Activated CD8-positive, alpha-beta T cell treated with anti-CD3 and anti-CD28 coated beads for 36 hours (primary cell): ENCODE measurements at regions not wholly inside any gene's neighbourhood (a gene's known extent, or its start where the extent isn't known, plus 50 kb on each side); places are given as distances from the start of the nearest gene placed in this dataset.

Experiments used
- ATAC-seq: fragments of 200-7000 bp; cut with Tn5 transposase; one replicate; pipeline ENCODE4 v1.10.0; 2021; ENCODE audit warnings: mild to moderate bottlenecking, moderate library complexity
- CTCF ChIA-PET: fragments of 350-600 bp; sonication (Branson Sonifier 250); formaldehyde crosslinking; loops from one replicate; lab custom pipeline; 2021; ENCODE audit warnings: antibody characterized with exemption; lab: Charles Lee
- POLR2A ChIA-PET: fragments of 350-600 bp; sonication (Branson Sonifier 250); formaldehyde crosslinking; loops from one replicate; lab custom pipeline; 2021; ENCODE audit warnings: antibody characterized with exemption; lab: Charles Lee
- DNase-seq: peaks from one replicate; pipeline ENCODE4 v3.0.0-alpha.2; 2020
- H3K27ac Mint-ChIP-seq: one replicate; pipeline ENCODE4 v1.8.0; 2021; ENCODE audit warnings: mild to moderate bottlenecking, mixed read lengths
- H3K27me3 Mint-ChIP-seq: one replicate; pipeline ENCODE4 v1.8.0; 2021; ENCODE audit warnings: mixed read lengths
- H3K36me3 Mint-ChIP-seq: one replicate; pipeline ENCODE4 v1.8.0; 2021; ENCODE audit warnings: low read depth, mixed read lengths
- H3K4me1 Mint-ChIP-seq: one replicate; pipeline ENCODE4 v1.8.0; 2021; ENCODE audit warnings: low read depth, mixed read lengths
- H3K4me3 Mint-ChIP-seq: one replicate; pipeline ENCODE4 v1.8.0; 2021; ENCODE audit warnings: mild to moderate bottlenecking, moderate library complexity, mixed read lengths
- H3K9me3 Mint-ChIP-seq: one replicate; pipeline ENCODE4 v1.8.0; 2021; ENCODE audit warnings: mixed read lengths
- CTCF ChIP-seq: fragments of 200-600 bp; IDR thresholded peaks from one replicate; pipeline ENCODE4 v1.8.0; 2022; ENCODE audit warnings: antibody characterized with exemption, mild to moderate bottlenecking
- intact Hi-C: fragments of 100-400 bp; cut with micrococcal nuclease; formaldehyde crosslinking; loops from one replicate; pipeline ENCODE4 v1.10.0; 2022

- TF ChIP-seq CTCF = no peak
- POLR2A ChIA-PET = no interaction called here
- H3K9me3 Mint-ChIP-seq = peaks cover 34% of the 10 kb centered on the region
Observed at GRCh38 chr3:68172039-68172438, 517.6 kb upstream of the SUCLG2 start.

DNA sequence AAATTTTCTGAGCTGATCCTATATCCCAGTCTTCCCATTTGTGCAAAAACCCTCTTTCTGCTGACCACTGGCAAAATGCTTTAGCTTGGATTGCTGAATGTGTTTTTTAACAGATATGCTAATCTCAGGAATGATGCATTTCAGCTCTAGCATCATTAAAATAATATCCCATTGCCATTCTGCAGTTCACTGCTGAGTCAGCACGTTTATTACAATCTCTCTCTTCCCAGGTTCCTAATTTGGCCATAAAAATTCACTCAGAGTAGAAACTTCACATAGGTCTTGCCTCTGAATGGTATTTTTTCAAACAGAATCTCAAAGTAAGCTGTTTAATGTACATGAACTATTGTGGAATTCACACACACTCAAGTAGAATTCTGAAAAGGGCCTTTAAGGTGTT lies 509.6 kb upstream of the SUCLG2 start:
- DNase-seq (no peak), ATAC-seq (no peak)
- no peaks in the 10 kb centered on the region for H3K36me3 Mint-ChIP-seq
- no peaks in the 10 kb centered on the region for H3K4me1 Mint-ChIP-seq
- H3K27ac Mint-ChIP-seq = no peak overlapping the region
- no peak overlapping the region for H3K4me3 Mint-ChIP-seq
- ChIA-PET CTCF (no interaction called here), POLR2A (no interaction called here)
- intact Hi-C loops = no loop called here
- no peak for TF ChIP-seq CTCF
- no peaks in the 10 kb centered on the region for H3K9me3 Mint-ChIP-seq
- no peaks in the 10 kb centered on the region for H3K27me3 Mint-ChIP-seq

More at GRCh38 chr3:68172039-68172438, 517.6 kb upstream of the SUCLG2 start:
- CTCF ChIA-PET = no interaction called here
- intact Hi-C loops = no loop called here
- no peak for DNase-seq
- H3K27ac Mint-ChIP-seq = no peak overlapping the region
- ATAC-seq = no peak
- H3K36me3 Mint-ChIP-seq = peaks cover 7% of the 10 kb centered on the region
- no peaks in the 10 kb centered on the region for H3K4me1 Mint-ChIP-seq
- no peak overlapping the region for H3K4me3 Mint-ChIP-seq
- no peaks in the 10 kb centered on the region for H3K27me3 Mint-ChIP-seq

DNA sequence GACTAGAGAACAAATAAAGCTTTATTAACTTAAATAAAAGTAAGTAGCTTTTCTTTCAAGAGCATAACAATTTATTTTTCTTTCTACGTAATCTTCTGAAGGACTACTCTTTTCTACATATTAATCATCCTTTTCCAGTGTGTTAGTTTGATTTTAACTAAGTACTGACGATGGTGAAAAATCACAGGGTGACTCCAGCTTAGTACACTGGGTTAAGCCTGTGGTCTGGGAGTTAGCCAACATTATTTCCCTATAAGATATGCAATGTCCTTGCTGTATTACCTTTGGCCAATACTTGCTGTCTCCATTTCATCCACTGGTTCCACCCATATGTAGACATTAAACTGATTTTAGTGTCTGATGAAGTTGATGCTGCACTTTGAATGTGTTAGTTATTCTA lies 508.6 kb upstream of the SUCLG2 start:
- Mint-ChIP-seq H3K27ac (no peak overlapping the region), H3K4me3 (no peak overlapping the region), H3K4me1 (no peaks in the 10 kb centered on the region), H3K27me3 (no peaks in the 10 kb centered on the region), H3K9me3 (no peaks in the 10 kb centered on the region), H3K36me3 (no peaks in the 10 kb centered on the region)
- TF ChIP-seq CTCF = no peak
- no peak for DNase-seq
- intact Hi-C loops = no loop called here
- ATAC-seq = no peak
- POLR2A ChIA-PET = no interaction called here
- CTCF ChIA-PET = no interaction called here

DNA sequence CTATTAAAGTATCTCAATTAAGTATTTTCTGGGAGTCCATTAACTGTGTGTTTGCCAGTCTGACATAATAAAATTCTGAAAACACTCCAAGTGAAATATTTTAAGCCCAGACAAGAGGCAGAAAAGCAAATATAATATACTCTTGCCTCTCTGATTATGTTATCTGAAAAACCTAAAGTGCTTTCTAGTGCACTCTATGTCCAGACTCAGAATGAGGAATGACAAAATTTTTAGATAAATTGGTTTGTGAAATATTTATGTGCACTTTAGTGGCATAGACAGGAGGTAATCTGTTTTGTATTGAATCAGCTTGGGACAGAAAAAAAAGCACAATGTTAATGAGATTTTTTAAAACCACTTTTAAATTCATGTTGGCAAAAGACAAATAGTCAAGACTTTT lies 508.2 kb upstream of the SUCLG2 start:
- no peaks in the 10 kb centered on the region for H3K36me3 Mint-ChIP-seq
- H3K9me3 Mint-ChIP-seq = no peaks in the 10 kb centered on the region
- ChIA-PET POLR2A (no interaction called here), CTCF (no interaction called here)
- H3K4me3 Mint-ChIP-seq = no peak overlapping the region
- no peaks in the 10 kb centered on the region for H3K4me1 Mint-ChIP-seq
- no peak for DNase-seq
- no peak overlapping the region for H3K27ac Mint-ChIP-seq
- no peak for ATAC-seq
- no peak for TF ChIP-seq CTCF
- intact Hi-C loops = no loop called here
- no peaks in the 10 kb centered on the region for H3K27me3 Mint-ChIP-seq

DNA sequence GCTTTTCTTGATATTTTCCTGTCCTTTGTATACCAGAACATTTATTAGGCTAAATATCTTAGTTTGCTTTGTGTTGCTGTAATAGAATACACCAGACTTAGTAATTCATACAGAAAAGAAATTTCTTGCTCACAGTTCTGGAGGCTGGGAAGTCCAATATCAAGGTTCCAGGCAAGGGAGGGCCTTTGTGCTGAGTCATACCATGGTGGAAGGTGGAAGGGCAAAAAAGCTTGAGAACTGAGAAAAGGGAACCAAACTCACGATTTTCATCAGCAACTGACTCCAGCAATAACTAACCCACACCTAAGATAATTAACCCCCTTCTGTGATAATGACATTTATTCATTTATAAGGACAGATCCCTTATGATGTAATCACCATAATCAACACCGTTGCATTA lies 496.9 kb upstream of the SUCLG2 start:
- no peak overlapping the region for H3K27ac Mint-ChIP-seq
- H3K4me3 Mint-ChIP-seq = no peak overlapping the region
- H3K36me3 Mint-ChIP-seq = no peaks in the 10 kb centered on the region
- ATAC-seq (no peak), DNase-seq (no peak)
- no peaks in the 10 kb centered on the region for H3K27me3 Mint-ChIP-seq
- CTCF ChIA-PET = no interaction called here
- intact Hi-C loops = no loop called here
- no peaks in the 10 kb centered on the region for H3K4me1 Mint-ChIP-seq
- TF ChIP-seq CTCF = no peak
- POLR2A ChIA-PET = no interaction called here
- no peaks in the 10 kb centered on the region for H3K9me3 Mint-ChIP-seq
